ENCODE measurements at regions not wholly inside any gene's neighbourhood (a gene's known extent, or its start where the extent isn't known, plus 50 kb on each side); places are given as distances from the start of the nearest gene placed in this dataset.

DNA sequence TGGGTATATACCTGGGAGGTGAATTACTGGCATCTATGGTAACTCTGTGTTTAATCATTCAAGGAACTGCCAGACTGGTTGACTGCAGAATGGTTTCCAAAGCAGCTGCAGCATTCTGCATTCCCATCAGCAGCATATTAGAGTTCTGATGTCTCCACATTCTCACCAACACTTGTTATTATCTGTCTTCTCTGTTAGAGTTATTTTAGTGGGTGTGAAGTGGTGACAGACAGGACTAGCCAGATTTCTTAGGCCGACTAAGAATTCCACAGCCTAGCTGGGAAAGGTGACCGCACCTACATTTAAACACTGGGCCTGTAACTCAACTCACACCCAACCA lies 110.9 kb downstream of the TMEM170B start:
- intact Hi-C loops (cut with micrococcal nuclease), result no loop called here
- Histone ChIP-seq H3K4me1 (ENCODE audit: control insufficient read depth, insufficient read depth, low read length) (peaks cover 27% of the 10 kb centered on the region), H2BK20ac (ENCODE audit: low read depth, low read length) (peak overlapping the region; percentile 56; the same call in 1 of the 2 replicates), H4K20me1 (ENCODE audit: insufficient read depth, low read length) (no peaks in the 10 kb centered on the region), H3K23ac (ENCODE audit: low read depth, low read length) (no peak overlapping the region), H3K27ac (ENCODE audit: insufficient read depth, low read length) (no peak overlapping the region), H2BK5ac (ENCODE audit: low read depth, low read length, poor library complexity, severe bottlenecking) (no peak overlapping the region), H2BK120ac (ENCODE audit: low read depth, low read length) (peak overlapping the region; percentile 36; the same call in 1 of the 2 replicates), H4K91ac (ENCODE audit: insufficient read depth, low read depth, low read length) (no peak overlapping the region), H3K9me3 (ENCODE audit: control insufficient read depth, insufficient read depth, low read length) (no peaks in the 10 kb centered on the region), H3K56ac (ENCODE audit: extremely low read depth, insufficient read depth, low read length) (no peak overlapping the region), H4K8ac (ENCODE audit: low read depth in 2 of 2, low read length in 2 of 2) (no peak overlapping the region), H3K9ac (ENCODE audit: low read depth, low read length) (no peak overlapping the region), H3K9me1 (ENCODE audit: insufficient read depth, low read length) (peaks cover 14% of the 10 kb centered on the region), H3K18ac (ENCODE audit: low read depth, low read length) (no peak overlapping the region), H3K27me3 (ENCODE audit: control insufficient read depth, insufficient read depth, low read length) (no peaks in the 10 kb centered on the region), H3K79me1 (ENCODE audit: low read depth in 1 of 2, low read length in 2 of 2) (peaks cover 0 to 4% of the 10 kb centered on the region in 2 experiments; a peak in 1 of 4 replicates), H3K4me2 (ENCODE audit: low read depth, low read length) (no peak overlapping the region), H3K4me3 (ENCODE audit: insufficient read depth, low read depth, low read length) (no peak overlapping the region), H3K4ac (ENCODE audit: low read depth, low read length) (peak overlapping the region; percentile 19; the same call in 1 of the 2 replicates), H2AK5ac (ENCODE audit: low read depth, low read length) (peak overlapping the region; percentile 13; the same call in 1 of the 2 replicates), H2AK9ac (replicated peaks; ENCODE audit: low read depth, low read length, poor library complexity) (no peak overlapping the region), H3K36me3 (ENCODE audit: control insufficient read depth, insufficient read depth, low read length) (no peaks in the 10 kb centered on the region), H2AFZ (replicated peaks; ENCODE audit: low read length, poor library complexity) (no peak overlapping the region), H4K5ac (ENCODE audit: low read depth, low read length) (no peak overlapping the region), H3K14ac (replicated peaks; ENCODE audit: low read depth, low read length) (no peak overlapping the region), H2BK15ac (ENCODE audit: low read depth, low read length) (no peak overlapping the region)
- dilution Hi-C loops (cut with HindIII; ENCODE audit: low sequenced_read_pairs, unreplicated experiment), result no loop called here
- CTCF ChIA-PET, result no interaction called here
- TF ChIP-seq NFE2L2 (IDR thresholded peaks at IDR 0.05; ENCODE audit: low read depth, low read length), result no peak
- TF ChIP-seq CEBPB (IDR thresholded peaks at IDR 0.05; ENCODE audit: low read depth, low read length), result no peak
- TF ChIP-seq MXI1 (IDR thresholded peaks at IDR 0.05; ENCODE audit: borderline replicate concordance, low read depth, low read length), result no peak
- TF ChIP-seq, protein P1, sequence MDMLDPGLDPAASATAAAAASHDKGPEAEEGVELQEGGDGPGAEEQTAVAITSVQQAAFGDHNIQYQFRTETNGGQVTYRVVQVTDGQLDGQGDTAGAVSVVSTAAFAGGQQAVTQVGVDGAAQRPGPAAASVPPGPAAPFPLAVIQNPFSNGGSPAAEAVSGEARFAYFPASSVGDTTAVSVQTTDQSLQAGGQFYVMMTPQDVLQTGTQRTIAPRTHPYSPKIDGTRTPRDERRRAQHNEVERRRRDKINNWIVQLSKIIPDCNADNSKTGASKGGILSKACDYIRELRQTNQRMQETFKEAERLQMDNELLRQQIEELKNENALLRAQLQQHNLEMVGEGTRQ (IDR thresholded peaks at IDR 0.05; ENCODE audit: low read depth, low read length), result no peak
- TF ChIP-seq SMC3 (IDR thresholded peaks at IDR 0.05; ENCODE audit: low read depth, low read length), result no peak
- TF ChIP-seq BHLHE40 (IDR thresholded peaks at IDR 0.05; ENCODE audit: low read depth, low read length), result no peak
- TF ChIP-seq FOS (IDR thresholded peaks at IDR 0.05; ENCODE audit: low read depth, low read length), result no peak
- TF ChIP-seq, protein P2, sequence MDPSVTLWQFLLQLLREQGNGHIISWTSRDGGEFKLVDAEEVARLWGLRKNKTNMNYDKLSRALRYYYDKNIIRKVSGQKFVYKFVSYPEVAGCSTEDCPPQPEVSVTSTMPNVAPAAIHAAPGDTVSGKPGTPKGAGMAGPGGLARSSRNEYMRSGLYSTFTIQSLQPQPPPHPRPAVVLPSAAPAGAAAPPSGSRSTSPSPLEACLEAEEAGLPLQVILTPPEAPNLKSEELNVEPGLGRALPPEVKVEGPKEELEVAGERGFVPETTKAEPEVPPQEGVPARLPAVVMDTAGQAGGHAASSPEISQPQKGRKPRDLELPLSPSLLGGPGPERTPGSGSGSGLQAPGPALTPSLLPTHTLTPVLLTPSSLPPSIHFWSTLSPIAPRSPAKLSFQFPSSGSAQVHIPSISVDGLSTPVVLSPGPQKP (IDR thresholded peaks at IDR 0.05; ENCODE audit: borderline replicate concordance, low read depth, low read length), result no peak
- TF ChIP-seq, protein P3, sequence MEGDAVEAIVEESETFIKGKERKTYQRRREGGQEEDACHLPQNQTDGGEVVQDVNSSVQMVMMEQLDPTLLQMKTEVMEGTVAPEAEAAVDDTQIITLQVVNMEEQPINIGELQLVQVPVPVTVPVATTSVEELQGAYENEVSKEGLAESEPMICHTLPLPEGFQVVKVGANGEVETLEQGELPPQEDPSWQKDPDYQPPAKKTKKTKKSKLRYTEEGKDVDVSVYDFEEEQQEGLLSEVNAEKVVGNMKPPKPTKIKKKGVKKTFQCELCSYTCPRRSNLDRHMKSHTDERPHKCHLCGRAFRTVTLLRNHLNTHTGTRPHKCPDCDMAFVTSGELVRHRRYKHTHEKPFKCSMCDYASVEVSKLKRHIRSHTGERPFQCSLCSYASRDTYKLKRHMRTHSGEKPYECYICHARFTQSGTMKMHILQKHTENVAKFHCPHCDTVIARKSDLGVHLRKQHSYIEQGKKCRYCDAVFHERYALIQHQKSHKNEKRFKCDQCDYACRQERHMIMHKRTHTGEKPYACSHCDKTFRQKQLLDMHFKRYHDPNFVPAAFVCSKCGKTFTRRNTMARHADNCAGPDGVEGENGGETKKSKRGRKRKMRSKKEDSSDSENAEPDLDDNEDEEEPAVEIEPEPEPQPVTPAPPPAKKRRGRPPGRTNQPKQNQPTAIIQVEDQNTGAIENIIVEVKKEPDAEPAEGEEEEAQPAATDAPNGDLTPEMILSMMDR (conservative IDR thresholded peaks at IDR 0.05; ENCODE audit: low read depth, low read length), result no peak
- no peak for ATAC-seq (ENCODE audit: low read depth)
- POLR2A ChIA-PET (ENCODE audit: unreplicated experiment), result no interaction called here
- in situ Hi-C loops (cut with MboI; ENCODE audit: low sequenced_read_pairs), result no loop called here
- no TSS peak for BruUV-seq (replicated peaks)
- DNase-seq, result no peak
- no CpG with 5 or more reads among the region's 2 CpGs for WGBS, 2 experiments (ENCODE audit: extremely low coverage in 2 of 2, insufficient read length in 1 of 2)
